KMS-11 (cell line): ENCODE measurements at regions not wholly inside any gene's neighbourhood (a gene's known extent, or its start where the extent isn't known, plus 50 kb on each side); places are given as distances from the start of the nearest gene placed in this dataset.

ENCODE experiments used
- H2AFZ ChIP-seq: fragments of 200-600 bp; sonication (generic); 2 replicates; pipeline ENCODE4 v1.6.1; 2016; ENCODE audit warnings: antibody characterized with exemption, mixed run types, low read depth
- H3K27ac ChIP-seq: fragments of 200-600 bp; sonication (generic); 2 replicates; pipeline ENCODE4 v1.6.1; 2016; ENCODE audit warnings: mild to moderate bottlenecking, mixed run types
- H3K27me3 ChIP-seq: fragments of 200-600 bp; sonication (generic); 2 replicates; pipeline ENCODE4 v1.6.1; 2017; ENCODE audit warnings: mild to moderate bottlenecking, low read depth, mixed run types, moderate library complexity; ENCODE audit not compliant: insufficient read depth
- H3K36me3 ChIP-seq: fragments of 200-600 bp; sonication (generic); 2 replicates; pipeline ENCODE4 v1.6.1; 2017; ENCODE audit warnings: mild to moderate bottlenecking, mixed run types; ENCODE audit not compliant: insufficient read depth
- H3K4me1 ChIP-seq: fragments of 200-600 bp; sonication (generic); 2 replicates; pipeline ENCODE4 v1.6.1; 2016; ENCODE audit warnings: mild to moderate bottlenecking, low read depth, mixed run types; ENCODE audit not compliant: poor library complexity, severe bottlenecking
- H3K4me2 ChIP-seq: fragments of 200-600 bp; sonication (generic); 2 replicates; pipeline ENCODE4 v1.7.0; 2016; ENCODE audit warnings: mild to moderate bottlenecking, mixed run types
- H3K4me3 ChIP-seq: fragments of 200-600 bp; sonication (generic); IDR thresholded peaks from 2 replicates; pipeline ENCODE4 v1.6.1; 2017; ENCODE audit warnings: low read depth, low read length, mixed read lengths; ENCODE audit not compliant: insufficient read depth
- H3K79me2 ChIP-seq: fragments of 200-600 bp; sonication (generic); 2 replicates; pipeline ENCODE4 v1.6.1; 2016; ENCODE audit warnings: low read depth, mixed run types; ENCODE audit not compliant: insufficient read depth
- H3K9ac ChIP-seq: fragments of 200-600 bp; sonication (generic); 2 replicates; pipeline ENCODE4 v1.6.1; 2016; ENCODE audit warnings: mild to moderate bottlenecking, mixed run types
- H4K20me1 ChIP-seq: fragments of 200-600 bp; sonication (generic); 2 replicates; pipeline ENCODE4 v1.6.1; 2016; ENCODE audit warnings: mild to moderate bottlenecking, mixed run types; ENCODE audit not compliant: insufficient read depth
- TF ChIP-seq, protein P1 (sequence below): fragments of 200-600 bp; sonication (generic); conservative IDR thresholded peaks from 2 replicates; pipeline ENCODE4 v1.6.1; 2017; ENCODE audit warnings: low read depth, mild to moderate bottlenecking, antibody characterized with exemption, low read length, moderate library complexity, mixed read lengths

DNA sequence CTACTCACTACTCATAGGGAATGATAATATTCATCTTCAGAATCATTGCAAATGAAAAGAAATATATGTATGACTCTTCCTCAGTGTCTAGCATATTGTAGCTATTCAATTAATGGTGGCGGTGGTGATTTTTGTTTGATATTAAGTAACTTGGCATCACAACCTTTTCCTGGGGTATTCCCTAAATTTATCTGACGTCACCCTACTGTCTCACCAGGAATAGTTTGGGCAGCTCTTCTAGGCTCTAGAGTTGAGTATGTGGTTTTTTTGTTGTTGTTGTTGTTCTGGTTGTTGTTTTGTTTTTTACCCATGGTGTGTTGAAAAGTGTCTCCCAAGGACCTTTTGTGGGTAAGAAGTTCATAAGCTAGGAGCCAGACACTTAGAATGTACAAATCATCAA, 1320.3 kb upstream of the LRRTM1 start:
- no peaks in the 10 kb centered on the region for H3K27me3 ChIP-seq
- no peaks in the 10 kb centered on the region for H3K79me2 ChIP-seq
- H3K27ac ChIP-seq: no peak overlapping the region
- H4K20me1 ChIP-seq: no peaks in the 10 kb centered on the region
- TF ChIP-seq, protein P1, sequence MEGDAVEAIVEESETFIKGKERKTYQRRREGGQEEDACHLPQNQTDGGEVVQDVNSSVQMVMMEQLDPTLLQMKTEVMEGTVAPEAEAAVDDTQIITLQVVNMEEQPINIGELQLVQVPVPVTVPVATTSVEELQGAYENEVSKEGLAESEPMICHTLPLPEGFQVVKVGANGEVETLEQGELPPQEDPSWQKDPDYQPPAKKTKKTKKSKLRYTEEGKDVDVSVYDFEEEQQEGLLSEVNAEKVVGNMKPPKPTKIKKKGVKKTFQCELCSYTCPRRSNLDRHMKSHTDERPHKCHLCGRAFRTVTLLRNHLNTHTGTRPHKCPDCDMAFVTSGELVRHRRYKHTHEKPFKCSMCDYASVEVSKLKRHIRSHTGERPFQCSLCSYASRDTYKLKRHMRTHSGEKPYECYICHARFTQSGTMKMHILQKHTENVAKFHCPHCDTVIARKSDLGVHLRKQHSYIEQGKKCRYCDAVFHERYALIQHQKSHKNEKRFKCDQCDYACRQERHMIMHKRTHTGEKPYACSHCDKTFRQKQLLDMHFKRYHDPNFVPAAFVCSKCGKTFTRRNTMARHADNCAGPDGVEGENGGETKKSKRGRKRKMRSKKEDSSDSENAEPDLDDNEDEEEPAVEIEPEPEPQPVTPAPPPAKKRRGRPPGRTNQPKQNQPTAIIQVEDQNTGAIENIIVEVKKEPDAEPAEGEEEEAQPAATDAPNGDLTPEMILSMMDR: no peak
- H3K9ac ChIP-seq: no peak overlapping the region
- no peak overlapping the region for H3K4me2 ChIP-seq
- no peaks in the 10 kb centered on the region for H3K4me1 ChIP-seq
- no peak overlapping the region for H3K4me3 ChIP-seq
- H3K36me3 ChIP-seq: no peaks in the 10 kb centered on the region
- no peak overlapping the region for H2AFZ ChIP-seq

DNA sequence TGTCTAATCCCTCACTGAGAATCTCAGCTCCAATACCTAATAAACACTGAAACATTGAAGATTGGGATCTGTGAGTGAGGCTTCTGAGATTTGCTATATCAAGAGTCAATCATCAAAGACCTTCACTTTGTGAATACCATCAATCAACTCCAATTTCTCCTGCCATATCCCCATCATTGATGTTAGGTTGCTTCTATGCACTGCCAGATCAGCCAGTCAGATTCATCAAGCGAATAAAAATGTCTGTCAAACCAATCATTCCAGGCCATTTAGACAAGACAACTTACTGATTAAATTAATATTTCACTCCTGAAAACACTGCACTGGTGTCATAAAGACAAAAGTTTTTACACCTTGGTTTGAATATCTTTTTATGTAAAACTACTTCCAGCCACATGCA, 1295.5 kb upstream of the LRRTM1 start:
- Histone ChIP-seq H3K4me2 (no peak overlapping the region), H2AFZ (no peak overlapping the region), H3K27ac (no peak overlapping the region), H3K27me3 (no peaks in the 10 kb centered on the region), H3K4me1 (no peaks in the 10 kb centered on the region), H3K9ac (no peak overlapping the region), H3K79me2 (no peaks in the 10 kb centered on the region), H4K20me1 (no peaks in the 10 kb centered on the region), H3K4me3 (no peak overlapping the region), H3K36me3 (no peaks in the 10 kb centered on the region)
- TF ChIP-seq, protein P1: no peak

DNA sequence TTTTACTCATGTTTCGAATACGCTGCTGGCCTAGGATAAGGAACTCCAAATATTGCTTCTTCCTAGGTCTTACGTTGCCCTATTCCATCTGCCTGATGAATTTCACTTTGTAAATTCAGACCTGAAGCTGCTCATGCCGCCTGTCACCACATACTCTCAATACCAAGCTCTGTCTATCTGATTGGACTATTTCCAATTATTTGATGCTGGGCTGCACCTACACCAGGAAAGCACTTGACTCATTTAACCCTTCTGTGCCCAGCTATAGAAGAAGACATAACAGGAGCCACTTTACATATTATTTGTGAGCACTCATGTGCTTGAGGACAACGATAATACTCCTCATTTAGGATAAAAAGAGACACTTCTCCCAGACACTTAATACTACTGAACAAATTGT, 1293.9 kb upstream of the LRRTM1 start:
- Histone ChIP-seq H4K20me1 (no peaks in the 10 kb centered on the region), H3K27me3 (no peaks in the 10 kb centered on the region), H2AFZ (no peak overlapping the region), H3K36me3 (no peaks in the 10 kb centered on the region), H3K9ac (no peak overlapping the region), H3K4me1 (no peaks in the 10 kb centered on the region), H3K27ac (no peak overlapping the region), H3K4me3 (no peak overlapping the region), H3K79me2 (no peaks in the 10 kb centered on the region), H3K4me2 (no peak overlapping the region)
- TF ChIP-seq, protein P1: no peak

DNA sequence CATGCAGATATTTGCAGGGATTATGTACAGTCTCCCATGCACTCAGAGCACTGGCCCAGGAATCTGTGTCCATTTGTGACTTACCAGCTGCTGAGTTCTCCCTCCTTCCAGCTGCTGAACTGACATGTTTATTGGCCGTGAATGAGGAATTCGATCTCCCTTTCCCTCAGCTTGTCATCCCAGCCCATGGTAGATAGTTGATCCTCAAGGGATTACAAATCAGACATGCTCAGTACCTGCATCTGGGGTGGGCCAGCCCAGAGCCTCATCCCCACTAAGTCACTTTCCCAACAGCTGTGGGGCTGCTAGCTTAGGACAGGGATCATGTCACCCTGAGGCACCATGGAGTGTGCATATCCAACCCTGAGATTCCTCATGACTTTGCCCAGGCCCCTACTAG, 1284.9 kb upstream of the LRRTM1 start:
- Histone ChIP-seq H3K9ac (no peak overlapping the region), H4K20me1 (no peaks in the 10 kb centered on the region), H3K27me3 (no peaks in the 10 kb centered on the region), H3K4me3 (no peak overlapping the region), H2AFZ (no peak overlapping the region), H3K36me3 (no peaks in the 10 kb centered on the region), H3K27ac (no peak overlapping the region), H3K4me1 (no peaks in the 10 kb centered on the region), H3K4me2 (no peak overlapping the region), H3K79me2 (no peaks in the 10 kb centered on the region)
- TF ChIP-seq, protein P1: no peak
